ENCODE measurements at regions not wholly inside any gene's neighbourhood (a gene's known extent, or its start where the extent isn't known, plus 50 kb on each side); places are given as distances from the start of the nearest gene placed in this dataset.

DNA sequence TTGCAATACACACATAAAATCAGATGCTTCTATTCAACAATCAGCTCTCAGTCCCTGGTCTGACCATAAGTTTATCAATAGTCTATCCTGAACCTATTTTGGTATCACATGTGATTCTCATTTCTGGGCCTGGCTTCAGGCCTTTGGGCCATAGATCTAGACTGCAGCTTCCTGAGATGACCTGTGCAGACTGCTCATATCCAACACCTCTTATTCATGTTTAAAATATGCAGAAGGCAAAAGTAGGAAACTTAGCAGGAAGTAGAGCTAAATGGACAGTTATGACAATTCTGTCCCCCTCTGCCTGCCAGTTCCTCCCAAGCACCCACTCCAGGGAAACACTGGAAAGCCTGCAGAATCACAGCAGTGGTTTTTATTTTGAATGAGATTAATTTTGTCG is 53.3 kb downstream of the C7orf25 start:
- Histone ChIP-seq H2AFZ (ENCODE audit: low read depth, low read length) (no peak overlapping the region), H3K36me3 (ENCODE audit: insufficient read depth, low read length) (no peaks in the 10 kb centered on the region), H3K4me3 (ENCODE audit: low read length) (no peak overlapping the region), H3K4me1 (ENCODE audit: insufficient read depth, low read length) (no peaks in the 10 kb centered on the region), H3K27me3 (ENCODE audit: insufficient read depth, low read length) (no peaks in the 10 kb centered on the region), H3K9me3 (ENCODE audit: low read length) (no peaks in the 10 kb centered on the region)

DNA sequence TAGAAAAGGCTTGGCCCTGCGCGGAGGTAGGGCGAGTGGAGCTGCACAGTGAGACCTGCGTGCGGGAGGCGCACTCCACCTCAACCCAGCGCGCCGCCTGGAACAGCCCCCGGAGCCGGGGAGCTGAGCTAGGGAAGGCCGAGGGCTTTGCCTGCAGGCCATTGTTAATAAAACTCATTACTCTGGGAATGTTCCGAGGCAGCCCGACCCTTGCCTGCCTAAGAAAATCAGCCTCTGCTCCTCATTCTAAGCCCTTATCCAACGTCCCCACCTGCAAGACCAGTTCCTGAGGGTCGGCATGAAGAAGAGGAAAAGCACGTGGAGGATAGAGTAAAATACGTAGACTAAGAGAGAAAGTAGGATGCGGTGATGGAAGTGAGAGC is 55.3 kb downstream of the C7orf25 start:
- Histone ChIP-seq H3K27me3 (ENCODE audit: insufficient read depth, low read length) (no peaks in the 10 kb centered on the region), H3K9me3 (ENCODE audit: low read length) (no peaks in the 10 kb centered on the region), H3K4me1 (ENCODE audit: insufficient read depth, low read length) (no peaks in the 10 kb centered on the region), H3K4me3 (ENCODE audit: low read length) (no peak overlapping the region), H2AFZ (ENCODE audit: low read depth, low read length) (no peak overlapping the region), H3K36me3 (ENCODE audit: insufficient read depth, low read length) (no peaks in the 10 kb centered on the region)

DNA sequence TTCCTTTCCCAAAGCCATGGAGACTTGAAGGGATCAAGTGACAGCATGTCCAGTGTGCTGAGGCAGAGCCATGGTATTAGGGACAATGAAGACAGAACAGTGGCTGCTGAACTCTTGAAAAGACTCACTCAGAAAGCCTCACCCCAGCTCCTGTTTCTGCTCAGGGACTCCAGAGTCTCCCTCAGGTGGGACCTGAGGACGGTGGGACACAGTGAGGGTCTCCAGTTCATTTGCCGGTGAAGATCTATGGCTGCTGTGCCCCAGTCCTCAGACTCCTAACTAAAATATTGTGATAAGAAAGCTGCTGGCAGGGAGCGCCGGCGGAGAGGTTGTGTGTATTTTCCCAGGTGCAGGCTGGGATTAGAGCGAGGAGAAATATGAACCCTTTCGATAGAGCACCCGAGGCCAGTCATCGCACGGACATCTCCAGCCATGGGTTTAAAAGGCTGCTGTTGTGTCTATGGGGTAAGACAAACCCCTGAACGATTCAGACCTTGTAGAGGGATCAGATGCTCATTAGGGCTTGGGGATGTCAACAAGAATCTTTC is 57.2 kb downstream of the C7orf25 start:
- Histone ChIP-seq H3K4me3 (ENCODE audit: low read length) (no peak overlapping the region), H3K36me3 (ENCODE audit: insufficient read depth, low read length) (no peaks in the 10 kb centered on the region)

DNA sequence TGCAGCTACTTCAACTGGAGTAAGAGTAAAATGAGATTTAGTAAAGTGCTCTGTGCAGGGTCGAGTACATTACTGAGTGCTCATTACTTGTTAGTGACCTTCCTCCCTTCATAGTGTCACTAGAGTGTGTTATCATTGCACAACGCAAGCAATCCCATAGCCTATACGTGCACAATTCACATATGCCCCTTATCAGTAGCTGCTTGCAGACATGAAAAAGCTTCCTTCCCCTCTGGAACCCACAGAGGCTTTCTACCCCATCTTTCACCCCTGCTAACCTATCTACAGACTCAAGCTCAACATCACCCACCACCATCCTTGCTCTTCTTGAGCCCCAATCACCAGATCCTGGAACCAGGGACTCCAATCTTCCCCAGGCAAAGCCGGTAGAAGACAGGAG is 59.3 kb downstream of the C7orf25 start:
- no peaks in the 10 kb centered on the region for H3K36me3 ChIP-seq (ENCODE audit: insufficient read depth, low read length)
- H3K9me3 ChIP-seq (ENCODE audit: low read length) = no peaks in the 10 kb centered on the region
- no peak overlapping the region for H3K4me3 ChIP-seq (ENCODE audit: low read length)

More for the DNA sequence above, 57.2 kb downstream of the C7orf25 start:
- H3K4me1 ChIP-seq (ENCODE audit: insufficient read depth, low read length) = no peaks in the 10 kb centered on the region
- H3K27me3 ChIP-seq (ENCODE audit: insufficient read depth, low read length) = no peaks in the 10 kb centered on the region
- no peaks in the 10 kb centered on the region for H3K9me3 ChIP-seq (ENCODE audit: low read length)
- no peak overlapping the region for H2AFZ ChIP-seq (ENCODE audit: low read depth, low read length)

DNA sequence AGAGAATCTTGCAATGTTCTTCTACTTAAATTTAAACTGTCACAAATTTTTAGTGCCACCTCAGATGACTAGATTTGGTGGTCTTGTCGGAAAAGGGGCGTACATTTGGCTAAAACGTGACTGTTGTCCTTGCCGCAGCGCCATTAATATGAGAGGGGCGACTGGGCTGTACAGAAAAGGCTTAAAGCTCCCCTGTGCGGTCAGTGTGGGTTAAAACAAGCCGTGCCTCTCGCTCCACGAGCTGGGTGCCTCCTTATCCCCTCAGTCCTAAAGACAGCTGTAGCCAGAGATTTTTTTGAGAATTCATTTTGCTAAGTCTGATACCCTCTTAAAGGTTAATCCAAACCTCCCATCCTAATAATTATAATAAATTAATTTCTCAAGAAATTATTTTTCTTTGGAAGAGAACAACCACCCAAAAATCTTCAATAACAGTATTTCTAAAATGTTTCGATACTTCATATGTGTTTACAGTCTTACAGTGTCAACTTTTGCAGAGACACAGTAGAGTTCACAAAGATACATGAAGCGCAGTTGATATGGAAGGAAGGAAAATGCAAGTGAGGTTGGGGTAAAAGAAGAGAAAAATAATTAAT is 68.6 kb downstream of the C7orf25 start:
- no peaks in the 10 kb centered on the region for H3K36me3 ChIP-seq (ENCODE audit: insufficient read depth, low read length)
- H3K4me3 ChIP-seq (ENCODE audit: low read length) = no peak overlapping the region
- H3K4me1 ChIP-seq (ENCODE audit: insufficient read depth, low read length) = no peaks in the 10 kb centered on the region
- no peaks in the 10 kb centered on the region for H3K27me3 ChIP-seq (ENCODE audit: insufficient read depth, low read length)
- no peak overlapping the region for H2AFZ ChIP-seq (ENCODE audit: low read depth, low read length)
- no peaks in the 10 kb centered on the region for H3K9me3 ChIP-seq (ENCODE audit: low read length)

More for the DNA sequence above, 59.3 kb downstream of the C7orf25 start:
- Histone ChIP-seq H3K27me3 (ENCODE audit: insufficient read depth, low read length) (no peaks in the 10 kb centered on the region), H2AFZ (ENCODE audit: low read depth, low read length) (no peak overlapping the region), H3K4me1 (ENCODE audit: insufficient read depth, low read length) (no peaks in the 10 kb centered on the region)

DNA sequence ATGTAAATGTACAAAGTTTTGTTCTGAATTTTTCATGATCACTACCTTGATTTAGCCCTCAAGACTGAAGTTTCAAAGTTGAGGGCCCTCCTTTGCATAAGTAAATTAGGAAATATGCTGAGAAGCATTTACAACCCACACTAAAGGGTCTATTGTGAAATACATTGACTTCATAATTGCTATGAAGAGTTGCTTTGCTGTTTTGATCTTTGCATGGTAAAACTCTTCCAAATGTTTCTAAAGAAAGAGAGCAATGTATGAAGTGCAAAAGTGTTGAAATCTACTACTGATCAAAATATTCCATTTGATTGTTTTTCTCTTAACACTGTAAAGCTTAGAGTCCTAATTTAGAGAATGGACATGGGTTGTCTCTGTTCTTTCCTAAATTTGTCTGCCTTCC is 77.2 kb downstream of the C7orf25 start:
- H2AFZ ChIP-seq (ENCODE audit: low read depth, low read length) = no peak overlapping the region
- no peaks in the 10 kb centered on the region for H3K27me3 ChIP-seq (ENCODE audit: insufficient read depth, low read length)
- H3K4me1 ChIP-seq (ENCODE audit: insufficient read depth, low read length) = no peaks in the 10 kb centered on the region
- no peaks in the 10 kb centered on the region for H3K36me3 ChIP-seq (ENCODE audit: insufficient read depth, low read length)
- H3K9me3 ChIP-seq (ENCODE audit: low read length) = no peaks in the 10 kb centered on the region
- H3K4me3 ChIP-seq (ENCODE audit: low read length) = no peak overlapping the region

DNA sequence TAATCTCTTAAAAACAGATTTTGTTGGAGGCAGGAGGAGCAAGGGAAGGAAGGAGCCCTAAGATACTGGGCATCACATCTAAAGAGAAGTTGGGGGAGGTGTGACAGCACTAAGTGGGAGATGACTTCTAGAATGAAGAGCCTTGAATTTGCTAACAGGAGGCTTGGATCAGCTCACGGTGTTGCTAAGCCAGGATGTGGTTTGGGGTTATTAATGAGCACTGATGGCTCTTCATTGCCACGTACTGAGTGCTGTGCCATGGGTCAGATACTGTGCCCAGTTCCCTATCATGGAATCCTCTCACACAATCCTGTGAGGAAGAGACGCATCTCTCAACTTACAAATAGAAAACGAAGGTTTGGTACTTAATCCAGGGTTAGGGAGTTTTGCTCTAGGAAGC is 78.5 kb downstream of the C7orf25 start:
- H3K27me3 ChIP-seq (ENCODE audit: insufficient read depth, low read length) = no peaks in the 10 kb centered on the region

DNA sequence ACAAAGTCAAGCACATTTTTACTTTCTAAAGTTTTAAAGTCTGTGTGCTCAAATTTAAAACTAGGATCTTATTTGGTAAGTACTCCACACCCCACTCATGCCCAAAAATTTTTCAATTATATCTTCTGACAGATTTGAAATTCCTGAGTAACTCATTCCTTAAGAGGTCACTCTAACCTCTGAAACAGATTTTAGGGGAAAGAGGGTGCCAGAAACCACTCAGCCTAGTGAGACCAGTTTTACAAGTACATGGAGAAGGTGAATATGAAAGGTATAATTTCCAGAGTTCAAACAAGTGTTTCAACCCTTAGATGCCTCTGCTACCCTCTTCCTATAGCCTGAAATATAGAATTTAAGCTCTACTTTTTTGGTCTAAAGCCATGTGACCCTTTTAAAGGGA is 79.2 kb downstream of the C7orf25 start:
- Histone ChIP-seq H3K36me3 (ENCODE audit: insufficient read depth, low read length) (no peaks in the 10 kb centered on the region), H3K4me3 (ENCODE audit: low read length) (no peak overlapping the region), H2AFZ (ENCODE audit: low read depth, low read length) (no peak overlapping the region), H3K4me1 (ENCODE audit: insufficient read depth, low read length) (no peaks in the 10 kb centered on the region), H3K27me3 (ENCODE audit: insufficient read depth, low read length) (no peaks in the 10 kb centered on the region), H3K9me3 (ENCODE audit: low read length) (no peaks in the 10 kb centered on the region)

More for the DNA sequence above, 78.5 kb downstream of the C7orf25 start:
- no peaks in the 10 kb centered on the region for H3K4me1 ChIP-seq (ENCODE audit: insufficient read depth, low read length)
- H3K4me3 ChIP-seq (ENCODE audit: low read length) = no peak overlapping the region
- no peak overlapping the region for H2AFZ ChIP-seq (ENCODE audit: low read depth, low read length)
- H3K36me3 ChIP-seq (ENCODE audit: insufficient read depth, low read length) = no peaks in the 10 kb centered on the region
- no peaks in the 10 kb centered on the region for H3K9me3 ChIP-seq (ENCODE audit: low read length)

DNA sequence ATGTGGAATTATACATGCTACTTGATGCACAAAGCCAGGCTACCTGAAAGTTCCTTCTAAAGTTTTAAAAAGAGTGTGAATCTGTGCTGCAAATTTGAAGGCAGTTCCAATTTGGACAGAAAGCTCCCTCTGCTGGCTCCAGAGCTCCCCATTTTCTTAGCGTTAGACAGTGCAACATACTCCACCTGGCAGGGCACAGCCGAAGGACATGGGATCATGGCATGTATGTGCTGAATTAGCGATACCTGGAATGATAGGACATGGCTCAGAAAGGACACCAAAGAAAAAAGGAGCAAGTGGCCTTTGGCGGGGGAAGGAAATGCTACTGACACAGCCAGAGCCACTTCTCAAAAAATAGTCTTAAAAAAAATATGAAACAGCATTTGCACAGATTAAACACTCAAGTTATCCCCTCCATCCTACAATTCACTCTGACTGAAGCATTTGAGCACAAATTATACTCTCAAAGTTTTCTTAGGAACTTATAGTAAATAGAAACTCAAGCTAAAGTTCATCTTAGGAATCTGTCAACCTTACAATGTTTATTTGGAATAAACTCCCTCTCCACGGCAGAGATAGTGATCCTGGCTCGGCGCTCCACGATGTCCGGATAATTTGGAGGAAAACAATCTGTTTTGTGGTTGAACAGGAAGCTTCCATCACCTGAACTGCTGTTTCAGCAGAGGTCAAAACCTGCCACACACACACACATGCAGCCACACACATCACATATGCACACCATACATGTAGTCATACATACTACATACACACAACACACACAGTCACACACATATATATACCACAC is 80.0 kb downstream of the C7orf25 start:
- H2AFZ ChIP-seq (ENCODE audit: low read depth, low read length) = no peak overlapping the region
- H3K27me3 ChIP-seq (ENCODE audit: insufficient read depth, low read length) = no peaks in the 10 kb centered on the region
- H3K4me3 ChIP-seq (ENCODE audit: low read length) = no peak overlapping the region
- H3K9me3 ChIP-seq (ENCODE audit: low read length) = no peaks in the 10 kb centered on the region
- no peaks in the 10 kb centered on the region for H3K36me3 ChIP-seq (ENCODE audit: insufficient read depth, low read length)
- no peaks in the 10 kb centered on the region for H3K4me1 ChIP-seq (ENCODE audit: insufficient read depth, low read length)

DNA sequence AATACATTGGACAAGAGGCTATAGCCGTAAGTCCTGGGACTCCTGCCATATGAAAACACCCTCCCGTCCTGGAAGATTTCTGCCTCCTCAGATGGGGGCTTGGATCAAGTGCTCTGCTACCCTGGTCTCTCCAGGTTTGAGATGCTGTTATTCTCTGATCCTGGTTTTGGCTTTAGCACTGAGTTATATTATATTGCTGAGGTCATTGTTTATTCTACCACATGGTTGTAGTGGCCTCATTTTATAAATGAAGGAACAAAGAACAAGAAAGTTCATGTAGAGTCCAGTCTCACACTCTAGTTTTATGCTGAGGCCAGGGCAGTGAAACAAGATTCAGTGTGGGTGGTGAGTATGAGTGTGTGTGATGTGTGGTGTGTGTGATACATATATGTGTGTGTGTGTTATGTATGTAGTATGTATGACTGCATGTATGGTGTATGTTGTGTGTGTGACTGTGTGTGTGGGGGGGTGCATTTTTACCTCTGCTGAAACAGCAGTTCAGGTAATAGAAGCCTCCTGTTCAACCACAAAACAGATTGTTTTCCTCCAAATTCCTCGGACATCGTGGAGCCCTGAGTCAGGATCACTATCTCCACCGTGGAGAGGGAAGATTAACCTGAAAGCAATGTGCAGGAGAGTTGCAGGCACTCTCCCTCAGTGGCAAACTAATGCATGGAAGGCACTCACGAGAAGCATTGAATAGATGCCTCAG is 80.7 kb downstream of the C7orf25 start:
- Histone ChIP-seq H3K36me3 (ENCODE audit: insufficient read depth, low read length) (no peaks in the 10 kb centered on the region), H3K9me3 (ENCODE audit: low read length) (no peaks in the 10 kb centered on the region), H3K27me3 (ENCODE audit: insufficient read depth, low read length) (no peaks in the 10 kb centered on the region), H3K4me3 (ENCODE audit: low read length) (no peak overlapping the region), H3K4me1 (ENCODE audit: insufficient read depth, low read length) (no peaks in the 10 kb centered on the region), H2AFZ (ENCODE audit: low read depth, low read length) (no peak overlapping the region)

DNA sequence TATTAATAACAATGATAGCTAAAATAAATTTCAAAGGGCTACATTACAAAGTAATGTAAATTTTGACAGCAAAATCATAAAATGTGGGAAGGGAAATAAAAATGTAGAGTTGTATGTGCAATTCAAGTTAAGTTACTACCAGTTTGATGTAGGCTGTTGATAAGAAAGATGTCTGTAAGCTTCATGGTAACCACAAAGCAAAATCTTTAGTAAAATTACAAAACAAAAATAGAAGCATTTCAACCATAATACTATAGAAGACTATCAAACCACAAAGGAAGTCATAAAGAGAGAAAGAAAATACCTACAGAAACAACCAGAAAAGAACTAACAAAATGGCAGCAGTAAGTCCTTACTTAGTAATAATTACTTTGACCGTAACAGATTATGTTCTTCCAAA is 99.1 kb downstream of the C7orf25 start:
- no peaks in the 10 kb centered on the region for H3K27me3 ChIP-seq (ENCODE audit: insufficient read depth, low read length)
- H2AFZ ChIP-seq (ENCODE audit: low read depth, low read length) = no peak overlapping the region
- H3K36me3 ChIP-seq (ENCODE audit: insufficient read depth, low read length) = no peaks in the 10 kb centered on the region
- H3K4me1 ChIP-seq (ENCODE audit: insufficient read depth, low read length) = no peaks in the 10 kb centered on the region
- no peaks in the 10 kb centered on the region for H3K9me3 ChIP-seq (ENCODE audit: low read length)
- H3K4me3 ChIP-seq (ENCODE audit: low read length) = no peak overlapping the region

DNA sequence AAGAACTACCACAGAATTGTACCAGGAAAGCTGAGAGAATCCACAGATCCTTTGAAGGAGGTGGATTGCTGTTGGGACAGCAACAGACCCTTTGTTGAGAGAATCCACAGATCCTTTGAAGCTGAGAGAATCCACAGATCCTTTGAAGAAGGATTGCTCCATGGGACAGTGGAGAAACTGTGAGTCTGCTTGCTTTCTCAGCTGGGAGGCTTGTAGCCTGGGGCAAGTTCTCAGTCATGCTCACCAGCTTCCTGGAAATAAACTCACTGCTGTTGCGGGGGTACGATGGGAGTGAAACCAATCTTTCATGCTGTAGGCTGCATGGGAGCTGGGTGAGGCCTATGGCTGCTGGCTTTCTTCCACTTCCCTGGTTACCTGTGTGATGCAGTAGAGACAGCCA is 106.3 kb downstream of the C7orf25 start:
- Histone ChIP-seq H2AFZ (ENCODE audit: low read depth, low read length) (no peak overlapping the region), H3K27me3 (ENCODE audit: insufficient read depth, low read length) (no peaks in the 10 kb centered on the region), H3K9me3 (ENCODE audit: low read length) (no peaks in the 10 kb centered on the region), H3K36me3 (ENCODE audit: insufficient read depth, low read length) (no peaks in the 10 kb centered on the region), H3K4me1 (ENCODE audit: insufficient read depth, low read length) (no peaks in the 10 kb centered on the region), H3K4me3 (ENCODE audit: low read length) (no peak overlapping the region)

DNA sequence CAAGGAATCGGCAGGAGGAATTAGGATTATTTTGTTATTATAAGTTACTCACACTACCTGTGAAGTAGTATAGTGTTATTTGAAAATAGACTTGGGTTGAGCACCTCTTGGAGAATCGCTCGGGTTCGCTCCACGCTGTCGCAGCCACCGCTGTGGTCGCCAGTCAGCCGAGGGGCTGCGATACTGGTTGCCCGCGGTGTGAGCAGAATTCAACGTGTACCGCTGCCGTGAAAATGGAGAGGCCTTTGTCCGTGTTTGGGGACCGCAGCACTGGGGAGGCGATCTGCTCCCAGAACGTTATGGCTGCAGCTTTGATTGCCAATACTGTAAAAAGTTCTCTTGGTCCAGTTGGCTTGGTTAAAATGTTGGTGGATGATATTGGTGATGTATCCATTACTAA is 117.2 kb downstream of the C7orf25 start:
- Histone ChIP-seq H3K4me3 (ENCODE audit: low read length) (no peak overlapping the region), H2AFZ (ENCODE audit: low read depth, low read length) (no peak overlapping the region), H3K27me3 (ENCODE audit: insufficient read depth, low read length) (no peaks in the 10 kb centered on the region), H3K9me3 (ENCODE audit: low read length) (no peaks in the 10 kb centered on the region), H3K36me3 (ENCODE audit: insufficient read depth, low read length) (no peaks in the 10 kb centered on the region), H3K4me1 (ENCODE audit: insufficient read depth, low read length) (no peaks in the 10 kb centered on the region)
